CD14-positive monocyte (primary cell): ENCODE measurements at regions not wholly inside any gene's neighbourhood (a gene's known extent, or its start where the extent isn't known, plus 50 kb on each side); places are given as distances from the start of the nearest gene placed in this dataset.

Experiments used
- DNase-seq, 3 donors: peaks; one replicate each; pipeline ENCODE4 v3.0.0-alpha.2; 2011 to 2022
- H2AFZ ChIP-seq: 2 replicates; pipeline ENCODE4 v1.6.0; 2012; ENCODE audit warnings: mild to moderate bottlenecking, low read depth, low read length, inconsistent platforms; ENCODE audit not compliant: insufficient read depth, poor library complexity, severe bottlenecking
- H3K27ac ChIP-seq, 2 donors: 1 replicate in 1 of 2; 2 replicates in 1 of 2; pipeline ENCODE4 v1.5.1; 2012 to 2013; ENCODE audit warnings: low read length in 2 of 2, control low read depth in 1 of 2, inconsistent platforms in 1 of 2, low read depth in 1 of 2, mild to moderate bottlenecking in 1 of 2
- H3K27me3 ChIP-seq, 2 donors: one replicate each; pipeline versions ENCODE4 v1.6.0 to v1.6.1; 2011 to 2013; ENCODE audit warnings: low read length in 2 of 2; ENCODE audit not compliant: control insufficient read depth in 2 of 2, insufficient read depth in 2 of 2
- H3K36me3 ChIP-seq, 2 donors: replicated peaks in 1 of 2; 1 replicate in 1 of 2; 2 replicates in 1 of 2; pipeline versions ENCODE4 v1.5.1 to v1.6.1; 2012 to 2013; ENCODE audit warnings: low read length in 2 of 2, control low read depth in 1 of 2, inconsistent platforms in 1 of 2, mild to moderate bottlenecking in 1 of 2; ENCODE audit not compliant: insufficient read depth in 2 of 2, control insufficient read depth in 1 of 2
- H3K4me1 ChIP-seq, 2 donors: 1 replicate in 1 of 2; 2 replicates in 1 of 2; pipeline versions ENCODE4 v1.5.1 to v1.6.1; 2012 to 2013; ENCODE audit warnings: low read length in 2 of 2, control low read depth in 1 of 2, inconsistent platforms in 1 of 2, mild to moderate bottlenecking in 1 of 2, moderate library complexity in 1 of 2; ENCODE audit not compliant: insufficient read depth in 2 of 2, control insufficient read depth in 1 of 2
- H3K4me2 ChIP-seq: replicated peaks from 2 replicates; pipeline ENCODE3; 2012; ENCODE audit warnings: low read length, moderate library complexity, mild to moderate bottlenecking; ENCODE audit not compliant: poor library complexity, severe bottlenecking; ENCODE audit errors: extremely low read depth
- H3K4me3 ChIP-seq, 3 experiments: fragments of 200-600 bp in 1 of 3; sonication (generic) in 1 of 3; replicated peaks in 1 of 3; 1 replicate in 2 of 3; 2 replicates in 1 of 3; pipeline ENCODE4 v1.5.1; 2011 to 2013; ENCODE audit warnings: low read length in 3 of 3, mild to moderate bottlenecking in 3 of 3, control low read depth in 2 of 3, low read depth in 2 of 3, inconsistent platforms in 1 of 3, moderate library complexity in 1 of 3
- H3K79me2 ChIP-seq: 2 replicates; pipeline ENCODE4 v1.6.0; 2012; ENCODE audit warnings: mild to moderate bottlenecking, control low read depth, inconsistent platforms, low read length, moderate library complexity; ENCODE audit not compliant: insufficient read depth
- H3K9ac ChIP-seq: 2 replicates; pipeline ENCODE4 v1.6.0; 2017; ENCODE audit warnings: low read length, mild to moderate bottlenecking; ENCODE audit not compliant: insufficient read depth, poor library complexity, severe bottlenecking
- H3K9me3 ChIP-seq, 2 donors: replicated peaks in 1 of 2; 1 replicate in 1 of 2; 2 replicates in 1 of 2; pipeline versions ENCODE4 v1.5.1 to v1.6.1; 2012 to 2013; ENCODE audit warnings: low read length in 2 of 2, control low read depth in 1 of 2; ENCODE audit not compliant: control insufficient read depth in 1 of 2, insufficient read depth in 1 of 2
- H4K20me1 ChIP-seq: 2 replicates; pipeline ENCODE4 v1.6.0; 2012; ENCODE audit warnings: mild to moderate bottlenecking, low read length, control low read depth, moderate library complexity; ENCODE audit not compliant: insufficient read depth
- H3K27ac Mint-ChIP-seq, 7 donors: one replicate each; pipeline ENCODE4 v1.8.0; 2020; ENCODE audit warnings: mild to moderate bottlenecking in 7 of 7, mixed read lengths in 7 of 7, moderate library complexity in 6 of 7, inconsistent platforms in 2 of 7
- H3K27me3 Mint-ChIP-seq, 3 donors: one replicate each; pipeline ENCODE4 v1.8.0; 2021 to 2022; ENCODE audit warnings: low read depth in 3 of 3, mild to moderate bottlenecking in 3 of 3, mixed read lengths in 3 of 3, moderate library complexity in 3 of 3, inconsistent platforms in 1 of 3
- H3K36me3 Mint-ChIP-seq, 2 donors: one replicate each; pipeline ENCODE4 v1.8.0; 2020; ENCODE audit warnings: mixed read lengths in 2 of 2, inconsistent platforms in 1 of 2, mild to moderate bottlenecking in 1 of 2
- H3K4me1 Mint-ChIP-seq: one replicate; pipeline ENCODE4 v1.8.0; 2020; ENCODE audit warnings: mild to moderate bottlenecking, mixed read lengths
- H3K4me3 Mint-ChIP-seq, 2 donors: one replicate each; pipeline ENCODE4 v1.8.0; 2020; ENCODE audit warnings: mild to moderate bottlenecking in 2 of 2, mixed read lengths in 2 of 2, moderate library complexity in 1 of 2
- H3K9me3 Mint-ChIP-seq, 7 donors: one replicate each; pipeline ENCODE4 v1.8.0; 2020 to 2022; ENCODE audit warnings: mixed read lengths in 7 of 7, mild to moderate bottlenecking in 6 of 7, moderate library complexity in 6 of 7, inconsistent platforms in 2 of 7
- WGBS: methylation state at CpG from one replicate; pipeline ENCODE4 v1.1.5; 2013; ENCODE audit warnings: missing lambda C conversion rate; ENCODE audit not compliant: insufficient coverage; 5-methylcytosine and 5-hydroxymethylcytosine counted together
- intact Hi-C, 2 donors: fragments of 100-400 bp; cut with micrococcal nuclease; formaldehyde crosslinking; loops; one replicate each; pipeline versions ENCODE4 v1.15.0 to v1.15.1; 2023
- TF ChIP-seq, protein P1 (sequence below): fragments of 200-600 bp; IDR thresholded peaks from one replicate; pipeline ENCODE4 v1.8.0; 2022; ENCODE audit warnings: antibody characterized with exemption, mild to moderate bottlenecking

DNA sequence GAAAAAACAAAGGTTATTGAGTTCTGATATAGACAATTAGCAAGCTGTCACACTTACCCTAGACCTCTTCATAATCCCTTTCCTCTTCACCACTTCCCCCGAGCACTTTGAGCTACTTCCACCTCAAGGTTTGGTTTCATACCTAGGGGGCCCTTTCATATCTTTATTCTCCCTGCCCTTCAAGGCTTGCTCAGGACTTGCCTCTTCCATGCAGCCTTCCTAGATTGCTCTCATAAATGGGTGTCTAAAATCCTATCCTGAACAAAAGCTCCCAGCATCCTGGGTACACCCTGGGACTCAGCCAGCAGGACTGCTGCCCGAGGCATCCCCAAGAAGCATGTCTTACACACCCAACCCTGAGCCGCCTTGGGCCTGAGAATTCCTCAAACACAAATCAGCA is 157.3 kb downstream of the C5orf15 start:
- no peak overlapping the region for H3K9ac ChIP-seq
- Mint-ChIP-seq H3K36me3 (no peaks in the 10 kb centered on the region), H3K9me3 (no peaks in the 10 kb centered on the region), H3K4me3 (no peak overlapping the region), H3K27ac (no peak overlapping the region), H3K4me1 (no peaks in the 10 kb centered on the region), H3K27me3 (peaks cover 5 to 21% (median 9%) of the 10 kb centered on the region in 3 donors)
- H3K4me3 ChIP-seq: no peak overlapping the region
- no peaks in the 10 kb centered on the region for H3K36me3 ChIP-seq
- H3K27me3 ChIP-seq: peaks cover 2 to 11% of the 10 kb centered on the region in 2 donors
- no peaks in the 10 kb centered on the region for H3K4me1 ChIP-seq
- intact Hi-C loops: no loop called here
- H3K9me3 ChIP-seq: no peaks in the 10 kb centered on the region
- H3K4me2 ChIP-seq: no peak overlapping the region
- 95% methylated on average over 3 of the region's 3 CpGs for WGBS
- no peaks in the 10 kb centered on the region for H4K20me1 ChIP-seq
- H2AFZ ChIP-seq: no peak overlapping the region
- no peaks in the 10 kb centered on the region for H3K79me2 ChIP-seq
- no peak overlapping the region for H3K27ac ChIP-seq
- no peak for DNase-seq
- TF ChIP-seq, protein P1, sequence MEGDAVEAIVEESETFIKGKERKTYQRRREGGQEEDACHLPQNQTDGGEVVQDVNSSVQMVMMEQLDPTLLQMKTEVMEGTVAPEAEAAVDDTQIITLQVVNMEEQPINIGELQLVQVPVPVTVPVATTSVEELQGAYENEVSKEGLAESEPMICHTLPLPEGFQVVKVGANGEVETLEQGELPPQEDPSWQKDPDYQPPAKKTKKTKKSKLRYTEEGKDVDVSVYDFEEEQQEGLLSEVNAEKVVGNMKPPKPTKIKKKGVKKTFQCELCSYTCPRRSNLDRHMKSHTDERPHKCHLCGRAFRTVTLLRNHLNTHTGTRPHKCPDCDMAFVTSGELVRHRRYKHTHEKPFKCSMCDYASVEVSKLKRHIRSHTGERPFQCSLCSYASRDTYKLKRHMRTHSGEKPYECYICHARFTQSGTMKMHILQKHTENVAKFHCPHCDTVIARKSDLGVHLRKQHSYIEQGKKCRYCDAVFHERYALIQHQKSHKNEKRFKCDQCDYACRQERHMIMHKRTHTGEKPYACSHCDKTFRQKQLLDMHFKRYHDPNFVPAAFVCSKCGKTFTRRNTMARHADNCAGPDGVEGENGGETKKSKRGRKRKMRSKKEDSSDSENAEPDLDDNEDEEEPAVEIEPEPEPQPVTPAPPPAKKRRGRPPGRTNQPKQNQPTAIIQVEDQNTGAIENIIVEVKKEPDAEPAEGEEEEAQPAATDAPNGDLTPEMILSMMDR: no peak

DNA sequence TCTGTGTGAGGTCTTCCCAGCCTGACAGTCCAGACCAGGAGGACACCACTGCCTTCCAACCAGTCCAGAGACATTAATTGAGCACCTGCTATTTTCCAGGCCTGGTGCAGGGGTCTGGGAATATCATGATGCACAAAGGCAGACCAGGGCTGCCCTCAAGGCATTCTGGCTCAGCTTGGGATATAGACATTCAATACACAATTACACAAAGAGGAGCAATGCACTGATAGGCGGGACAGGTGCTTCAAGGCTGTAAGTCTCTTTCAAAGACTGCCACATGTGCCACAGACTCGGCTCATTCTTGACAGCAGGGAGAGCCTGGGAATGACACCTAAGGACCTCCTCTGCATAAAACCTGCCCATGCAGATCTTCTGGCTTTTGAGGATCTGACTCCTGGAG is 158.6 kb downstream of the C5orf15 start:
- no peaks in the 10 kb centered on the region for H3K36me3 Mint-ChIP-seq
- no peaks in the 10 kb centered on the region for H3K79me2 ChIP-seq
- H3K27me3 Mint-ChIP-seq: peaks cover 5 to 28% (median 12%) of the 10 kb centered on the region in 3 donors
- no peaks in the 10 kb centered on the region for H3K4me1 Mint-ChIP-seq
- no peak overlapping the region for H3K4me3 Mint-ChIP-seq
- peaks cover 0 to 2% (median 0%) of the 10 kb centered on the region in 7 donors for H3K9me3 Mint-ChIP-seq
- DNase-seq: no peak
- no peaks in the 10 kb centered on the region for H3K9me3 ChIP-seq
- no peak overlapping the region for H3K4me2 ChIP-seq
- H2AFZ ChIP-seq: no peak overlapping the region
- H3K4me1 ChIP-seq: no peaks in the 10 kb centered on the region
- intact Hi-C loops: no loop called here
- H3K27me3 ChIP-seq: peaks cover 2 to 11% of the 10 kb centered on the region in 2 donors
- no peak overlapping the region for H3K27ac ChIP-seq
- H3K4me3 ChIP-seq: no peak overlapping the region
- 94% methylated on average over 2 of the region's 2 CpGs for WGBS
- no peaks in the 10 kb centered on the region for H3K36me3 ChIP-seq
- TF ChIP-seq, protein P1: no peak
- H3K9ac ChIP-seq: no peak overlapping the region
- no peaks in the 10 kb centered on the region for H4K20me1 ChIP-seq
- no peak overlapping the region for H3K27ac Mint-ChIP-seq
